ENCODE measurements at regions not wholly inside any gene's neighbourhood (a gene's known extent, or its start where the extent isn't known, plus 50 kb on each side); places are given as distances from the start of the nearest gene placed in this dataset.

GRCh38 chr10:53422223-53422888 lies 649.8 kb upstream of the MBL2 start:
- ChIA-PET CTCF (interaction anchor here (0.6 kb wide), 2 partner anchors 14 to 504 kb away, joined by 3 to 4 read pairs; no protein-coding TSS in a partner anchor), POLR2A (ENCODE audit: low non-redundant PET) (no interaction called here)
- H3K27ac ChIP-seq = no peak overlapping the region
- no peak for TF ChIP-seq CTCF (conservative IDR thresholded peaks at IDR 0.05; ENCODE audit: low read depth)
- DNase-seq (ENCODE audit: low spot score) = no peak

GRCh38 chr10:53412651-53413050 lies 640.1 kb upstream of the MBL2 start:
- ChIA-PET POLR2A (ENCODE audit: low non-redundant PET) (no interaction called here), CTCF (no interaction called here)
- no peak for DNase-seq (ENCODE audit: low spot score)
- TF ChIP-seq CTCF (conservative IDR thresholded peaks at IDR 0.05; ENCODE audit: low read depth) = no peak
- H3K27ac ChIP-seq = no peak overlapping the region

- TF ChIP-seq CTCF (conservative IDR thresholded peaks at IDR 0.05; ENCODE audit: low read depth) = no peak
- no peak for DNase-seq (ENCODE audit: low spot score)
- ChIA-PET CTCF (no interaction called here), POLR2A (ENCODE audit: low non-redundant PET) (no interaction called here)
- no peak overlapping the region for H3K27ac ChIP-seq
Observed at GRCh38 chr10:53406532-53406931, 633.9 kb upstream of the MBL2 start.

GRCh38 chr10:53403688-53404087 lies 631.1 kb upstream of the MBL2 start:
- ChIA-PET POLR2A (ENCODE audit: low non-redundant PET) (no interaction called here), CTCF (no interaction called here)
- no peak overlapping the region for H3K27ac ChIP-seq
- no peak for DNase-seq (ENCODE audit: low spot score)
- TF ChIP-seq CTCF (conservative IDR thresholded peaks at IDR 0.05; ENCODE audit: low read depth) = no peak

- H3K27ac ChIP-seq = no peak overlapping the region
- ChIA-PET POLR2A (ENCODE audit: low non-redundant PET) (no interaction called here), CTCF (no interaction called here)
- DNase-seq (ENCODE audit: low spot score) = no peak
- no peak for TF ChIP-seq CTCF (conservative IDR thresholded peaks at IDR 0.05; ENCODE audit: low read depth)
Observed at GRCh38 chr10:53402594-53402993, 630.0 kb upstream of the MBL2 start.

- DNase-seq (ENCODE audit: low spot score) = no peak
- POLR2A ChIA-PET (ENCODE audit: low non-redundant PET) = no interaction called here
- CTCF ChIA-PET = no interaction called here
- no peak for TF ChIP-seq CTCF (conservative IDR thresholded peaks at IDR 0.05; ENCODE audit: low read depth)
- H3K27ac ChIP-seq = no peak overlapping the region
Observed at GRCh38 chr10:53401536-53401935, 629.0 kb upstream of the MBL2 start.
